OCI-LY7 (cell line): ENCODE measurements at regions not wholly inside any gene's neighbourhood (a gene's known extent, or its start where the extent isn't known, plus 50 kb on each side); places are given as distances from the start of the nearest gene placed in this dataset.

Source experiments
- BruUV-seq: library from RNA; stranded (reverse); fragments of 400-500 nt; replicated peaks from 2 replicates; lab custom pipeline; 2021; lab: Mats Ljungman, UMichigan
- CTCF ChIA-PET: fragments of 300-600 bp; sonication (Branson Sonifier 250); formaldehyde crosslinking; loops from one replicate; lab custom pipeline; 2022; ENCODE audit warnings: antibody characterized with exemption; ENCODE audit not compliant: unreplicated experiment; lab: Charles Lee
- POLR2A ChIA-PET: fragments of 300-600 bp; sonication (Branson Sonifier 250); formaldehyde crosslinking; loops from one replicate; lab custom pipeline; 2022; ENCODE audit warnings: antibody characterized with exemption; lab: Charles Lee
- DNase-seq: peaks from one replicate; pipeline ENCODE4 v3.0.0-alpha.2; 2015; ENCODE audit warnings: low spot score
- H2AFZ ChIP-seq: fragments of 200-600 bp; sonication (generic), shearing (Covaris generic); 2 replicates; pipeline ENCODE4 v1.6.1; 2014; ENCODE audit warnings: mild to moderate bottlenecking, antibody characterized with exemption, low read length, moderate library complexity
- H3K27ac ChIP-seq: fragments of 200-600 bp; sonication (generic); 2 replicates; pipeline ENCODE4 v1.5.1; 2014; ENCODE audit warnings: mixed run types, low read depth, mild to moderate bottlenecking, moderate library complexity, low read length, inconsistent platforms; ENCODE audit not compliant: poor library complexity, severe bottlenecking
- H3K36me3 ChIP-seq: fragments of 200-600 bp; sonication (generic); 2 replicates; pipeline ENCODE4 v1.6.1; 2014; ENCODE audit warnings: mild to moderate bottlenecking, antibody characterized with exemption, low read length, moderate library complexity, mixed read lengths; ENCODE audit not compliant: insufficient read depth
- H3K4me1 ChIP-seq: fragments of 200-600 bp; sonication (generic); 2 replicates; pipeline ENCODE4 v1.5.1; 2014; ENCODE audit warnings: mild to moderate bottlenecking, low read length; ENCODE audit not compliant: insufficient read depth, poor library complexity, severe bottlenecking
- H3K4me2 ChIP-seq: fragments of 200-600 bp; sonication (generic); 2 replicates; pipeline ENCODE4 v1.6.1; 2014; ENCODE audit warnings: mild to moderate bottlenecking, low read length
- H3K4me3 ChIP-seq: fragments of 200-600 bp; sonication (generic); 2 replicates; pipeline ENCODE4 v1.5.1; 2014; ENCODE audit warnings: mild to moderate bottlenecking, low read depth, low read length; ENCODE audit not compliant: poor library complexity, severe bottlenecking
- H3K79me2 ChIP-seq: fragments of 200-600 bp; sonication (generic); 2 replicates; pipeline ENCODE4 v1.6.1; 2016; ENCODE audit warnings: low read depth, mild to moderate bottlenecking, low read length, moderate library complexity, mixed read lengths; ENCODE audit not compliant: insufficient read depth
- H3K9me2 ChIP-seq: fragments of 200-600 bp; sonication (generic); 2 replicates; pipeline ENCODE4 v1.6.1; 2016; ENCODE audit warnings: mild to moderate bottlenecking, low read length, mixed read lengths; ENCODE audit not compliant: insufficient read depth
- H3K9me3 ChIP-seq: fragments of 200-600 bp; sonication (generic); 2 replicates; pipeline ENCODE4 v1.6.1; 2014; ENCODE audit warnings: mild to moderate bottlenecking, mixed run types, low read length, mixed read lengths
- H4K20me1 ChIP-seq: fragments of 200-600 bp; sonication (generic); 2 replicates; pipeline ENCODE4 v1.6.1; 2014; ENCODE audit warnings: mild to moderate bottlenecking, antibody characterized with exemption, low read length, moderate library complexity, mixed read lengths; ENCODE audit not compliant: insufficient read depth
- CTCF ChIP-seq: fragments of 200-600 bp; sonication (generic); conservative IDR thresholded peaks from 2 replicates; pipeline ENCODE4 v1.5.1; 2014; ENCODE audit warnings: mild to moderate bottlenecking, antibody characterized with exemption, low read length, moderate library complexity, mixed read lengths
- EZH2phosphoT487 ChIP-seq: fragments of 200-600 bp; sonication (generic); IDR thresholded peaks from 2 replicates; pipeline ENCODE4 v1.6.1; 2018; ENCODE audit warnings: low read depth, borderline replicate concordance, mild to moderate bottlenecking, mixed run types, antibody characterized with exemption, low read length, moderate library complexity, mixed read lengths
- intact Hi-C: fragments of 100-400 bp; cut with micrococcal nuclease; formaldehyde crosslinking; loops from one replicate; pipeline ENCODE4 v1.10.0; 2022; ENCODE audit not compliant: unreplicated experiment

- Histone ChIP-seq H4K20me1 (no peaks in the 10 kb centered on the region), H3K4me1 (peaks cover 23% of the 10 kb centered on the region), H2AFZ (no peak overlapping the region), H3K9me3 (no peaks in the 10 kb centered on the region), H3K4me2 (peak overlapping the region; percentile 58), H3K4me3 (no peak overlapping the region), H3K9me2 (no peaks in the 10 kb centered on the region), H3K79me2 (no peaks in the 10 kb centered on the region), H3K27ac (no peak overlapping the region), H3K36me3 (no peaks in the 10 kb centered on the region)
- CTCF ChIA-PET, result no interaction called here
- BruUV-seq, result no TSS peak
- TF ChIP-seq CTCF (no peak), EZH2phosphoT487 (no peak)
- no peak for DNase-seq
- POLR2A ChIA-PET, result interaction anchor here (0.7 to 1.1 kb wide), 2 partner anchors 240 to 587 kb away, joined by 3 read pairs; no protein-coding TSS in a partner anchor
- intact Hi-C loops, result loop anchor here (10.0 kb wide), 1 partner anchor 171 kb away; no protein-coding TSS in a partner anchor
These were observed 113.1 kb upstream of the NEDD9 start for GRCh38 chr6:11345536-11345935.

GRCh38 chr6:11343963-11344723, 111.7 kb upstream of the NEDD9 start:
- no peak overlapping the region for H3K27ac ChIP-seq
- no peak overlapping the region for H3K4me2 ChIP-seq
- intact Hi-C loops, result loop anchor here (10.0 kb wide), 1 partner anchor 169 kb away; no protein-coding TSS in a partner anchor
- ChIA-PET CTCF (no interaction called here), POLR2A (no interaction called here)
- peaks cover 23% of the 10 kb centered on the region for H3K4me1 ChIP-seq
- H3K4me3 ChIP-seq, result no peak overlapping the region
- no peaks in the 10 kb centered on the region for H3K36me3 ChIP-seq
- H4K20me1 ChIP-seq, result no peaks in the 10 kb centered on the region
- no peak for DNase-seq
- H2AFZ ChIP-seq, result no peak overlapping the region
- H3K79me2 ChIP-seq, result no peaks in the 10 kb centered on the region
- H3K9me3 ChIP-seq, result no peaks in the 10 kb centered on the region
- no peak for TF ChIP-seq EZH2phosphoT487
- TF ChIP-seq CTCF, result no peak
- no TSS peak for BruUV-seq
- H3K9me2 ChIP-seq, result no peaks in the 10 kb centered on the region

- H4K20me1 ChIP-seq, result no peaks in the 10 kb centered on the region
- ChIA-PET POLR2A (interaction anchor here (0.7 kb wide), 1 partner anchor 156 kb away, joined by 3 read pairs; no protein-coding TSS in a partner anchor), CTCF (no interaction called here)
- no peaks in the 10 kb centered on the region for H3K79me2 ChIP-seq
- no peak for DNase-seq
- H2AFZ ChIP-seq, result no peak overlapping the region
- H3K4me2 ChIP-seq, result no peak overlapping the region
- H3K27ac ChIP-seq, result no peak overlapping the region
- intact Hi-C loops, result loop anchor here (10.0 kb wide), 1 partner anchor 167 kb away; no protein-coding TSS in a partner anchor
- peaks cover 15% of the 10 kb centered on the region for H3K4me1 ChIP-seq
- H3K36me3 ChIP-seq, result no peaks in the 10 kb centered on the region
- H3K9me3 ChIP-seq, result no peaks in the 10 kb centered on the region
- no peak for TF ChIP-seq CTCF
- no peak for TF ChIP-seq EZH2phosphoT487
- H3K4me3 ChIP-seq, result no peak overlapping the region
- no peaks in the 10 kb centered on the region for H3K9me2 ChIP-seq
- BruUV-seq, result no TSS peak
These were observed 109.4 kb upstream of the NEDD9 start for GRCh38 chr6:11341867-11342266.
